SK-N-SH treated with all-trans-retinoic acid at 6 μM for 48 hours (cell line): ENCODE measurements at regions not wholly inside any gene's neighbourhood (a gene's known extent, or its start where the extent isn't known, plus 50 kb on each side); places are given as distances from the start of the nearest gene placed in this dataset.

Source experiments
- ARNTL ChIP-seq: fragments of 450-650 bp; formaldehyde crosslinking; IDR thresholded peaks from 2 replicates; pipeline ENCODE4 v1.5.0; 2020; ENCODE audit warnings: low read depth, mild to moderate bottlenecking, moderate library complexity, borderline replicate concordance
- ISL1 ChIP-seq: fragments of 250-450 bp; sonication (Bioruptor Pico); IDR thresholded peaks from 2 replicates; pipeline ENCODE4 v2.1.2; 2022; ENCODE audit warnings: mild to moderate bottlenecking, moderate library complexity
- PATZ1 ChIP-seq: fragments of 250-450 bp; sonication (Bioruptor Pico); IDR thresholded peaks from 2 replicates; pipeline ENCODE4 v1.8.0; 2020; ENCODE audit warnings: mild to moderate bottlenecking, moderate library complexity, borderline replicate concordance
- RARB ChIP-seq: fragments of 250-450 bp; sonication (Bioruptor Pico); IDR thresholded peaks from 2 replicates; pipeline ENCODE4 v1.8.0; 2021; ENCODE audit warnings: mild to moderate bottlenecking, moderate library complexity
- ZFP3 ChIP-seq: fragments of 250-450 bp; sonication (Bioruptor Pico); IDR thresholded peaks from 2 replicates; pipeline ENCODE4 v1.5.0; 2020; ENCODE audit warnings: mild to moderate bottlenecking, moderate library complexity
- ZNF70 ChIP-seq: fragments of 450-650 bp; formaldehyde crosslinking; IDR thresholded peaks from 2 replicates; pipeline ENCODE4 v1.5.0; 2020; ENCODE audit warnings: mild to moderate bottlenecking, moderate library complexity

GRCh38 chr11:92727123-92727522 is 242.3 kb upstream of the MTNR1B start:
- TF ChIP-seq PATZ1 (CRISPR knock-in tag) (no peak), ISL1 (no peak), ZFP3 (CRISPR knock-in tag) (no peak), ZNF70 (CRISPR knock-in tag) (no peak), ARNTL (CRISPR knock-in tag) (no peak), RARB (CRISPR knock-in tag) (no peak)
